K562 (cell line): ENCODE measurements at regions not wholly inside any gene's neighbourhood (a gene's known extent, or its start where the extent isn't known, plus 50 kb on each side); places are given as distances from the start of the nearest gene placed in this dataset.

Experiments used
- ATAC-seq: fragments of 200-7000 bp; cut with Tn5 transposase; 3 replicates; pipeline ENCODE4 v1.9.1; 2020; ENCODE audit warnings: moderate library complexity
- BruUV-seq: library from RNA; stranded (reverse); fragments of 400-500 nt; replicated peaks from 2 replicates; lab custom pipeline; 2021; lab: Mats Ljungman, UMichigan
- CTCF ChIA-PET: fragments of 300-600 bp; formaldehyde crosslinking; extraction: SDS; loops from one replicate; lab custom pipeline; 2021; ENCODE audit warnings: low intra/inter-chr PET ratio; lab: Yijun Ruan, JAX
- POLR2A ChIA-PET: fragments of 300-600, 350-650 bp; sonication (Branson Sonifier 250); formaldehyde crosslinking; extraction: SDS; loops from one replicate; lab custom pipeline; 2021; ENCODE audit warnings: antibody characterized with exemption, inconsistent platforms; lab: Yijun Ruan, JAX
- DNase-seq, 4 experiments: peaks; one replicate each; pipeline versions ENCODE4 v3.0.0 to v3.0.0-alpha.2; 2011 to 2018; ENCODE audit warnings: low spot score in 3 of 4, mixed read lengths in 3 of 4; ENCODE audit errors: extremely low read depth in 1 of 4
- FAIRE-seq: peaks from 2 replicates; lab custom pipeline; 2011; peaks lifted over from hg19 to GRCh38; lab: Jason Lieb, UNC
- H2AFZ ChIP-seq: 2 replicates; pipeline ENCODE4 v1.6.0; 2011; ENCODE audit warnings: low read depth, low read length, control low read depth, inconsistent platforms
- H3K27ac ChIP-seq: fragments of 200-600 bp; 3 replicates; pipeline ENCODE4 v1.8.0; 2011; ENCODE audit warnings: low read depth, mild to moderate bottlenecking, control low read depth, inconsistent platforms, low read length, moderate library complexity, mixed read lengths; ENCODE audit errors: extremely low read depth
- H3K27me3 ChIP-seq, 2 experiments: fragments of 300-600 bp in 1 of 2; 2 replicates in 1 of 2; 3 replicates in 1 of 2; pipeline versions ENCODE4 v1.6.0 to v1.8.0; 2011; ENCODE audit warnings: inconsistent platforms in 2 of 2, low read length in 2 of 2, mild to moderate bottlenecking in 1 of 2, mixed read lengths in 1 of 2, moderate library complexity in 1 of 2; ENCODE audit not compliant: control insufficient read depth in 2 of 2, insufficient read depth in 2 of 2
- H3K36me3 ChIP-seq: fragments of 300-600 bp; 3 replicates; pipeline ENCODE4 v1.8.0; 2011; ENCODE audit warnings: mild to moderate bottlenecking, low read length, inconsistent platforms; ENCODE audit not compliant: control insufficient read depth, insufficient read depth
- H3K4me1 ChIP-seq, 2 experiments: fragments of 200-600 bp in 1 of 2; replicated peaks in 1 of 2; 2 replicates in 1 of 2; 3 replicates in 1 of 2; pipeline versions ENCODE4 v1.5.1 to v1.8.0; 2011; ENCODE audit warnings: inconsistent platforms in 2 of 2, low read length in 2 of 2, mild to moderate bottlenecking in 1 of 2, mixed read lengths in 1 of 2, moderate library complexity in 1 of 2; ENCODE audit not compliant: control insufficient read depth in 2 of 2, insufficient read depth in 2 of 2
- H3K4me2 ChIP-seq: 2 replicates; pipeline ENCODE4 v1.6.1; 2011; ENCODE audit warnings: low read length, control low read depth, inconsistent platforms, mixed read lengths; ENCODE audit not compliant: insufficient read depth
- H3K4me3 ChIP-seq: fragments of 200-600 bp; sonication (generic), shearing (Covaris generic); 2 replicates; pipeline ENCODE4 v1.5.1; 2016; ENCODE audit warnings: control low read depth, inconsistent platforms
- H3K79me2 ChIP-seq: fragments of 200-600 bp; 3 replicates; pipeline ENCODE4 v1.8.0; 2011; ENCODE audit warnings: low read length, inconsistent platforms; ENCODE audit not compliant: control insufficient read depth, insufficient read depth
- H3K9ac ChIP-seq, 2 experiments: 2 replicates each; pipeline versions ENCODE4 v1.6.0 to v1.6.1; 2011; ENCODE audit warnings: low read depth in 2 of 2, low read length in 2 of 2, control low read depth in 1 of 2, inconsistent platforms in 1 of 2, mild to moderate bottlenecking in 1 of 2, mixed read lengths in 1 of 2; ENCODE audit not compliant: insufficient read depth in 1 of 2
- H3K9me1 ChIP-seq: one replicate; pipeline ENCODE4 v1.6.0; 2011; ENCODE audit warnings: inconsistent platforms, mild to moderate bottlenecking, low read length, moderate library complexity; ENCODE audit not compliant: control insufficient read depth, insufficient read depth
- H3K9me3 ChIP-seq: replicated peaks from 2 replicates; pipeline ENCODE4 v1.5.1; 2011; ENCODE audit warnings: low read depth, low read length, inconsistent platforms; ENCODE audit not compliant: control insufficient read depth, insufficient read depth
- H4K20me1 ChIP-seq: replicated peaks from 2 replicates; pipeline ENCODE4 v1.6.1; 2011; ENCODE audit warnings: low read length, inconsistent platforms, mixed read lengths; ENCODE audit not compliant: control insufficient read depth, insufficient read depth
- KLF1 ChIP-seq: fragments of 450-650 bp; IDR thresholded peaks from 2 replicates; pipeline ENCODE4 v1.6.1; 2016; ENCODE audit warnings: missing genetic modification characterization, missing compliant biosample characterization
- PCBP1 ChIP-seq: fragments of 200-400 bp; formaldehyde crosslinking; IDR thresholded peaks from 2 replicates; pipeline ENCODE4 v1.6.1; 2018; ENCODE audit warnings: mild to moderate bottlenecking, low read depth, low read length; ENCODE audit not compliant: poor library complexity, severe bottlenecking
- RAD51 ChIP-seq: fragments of 450-650 bp; IDR thresholded peaks from 2 replicates; pipeline ENCODE4 v1.7.1; 2016; ENCODE audit warnings: low read depth, mild to moderate bottlenecking, borderline replicate concordance
- SMAD1 ChIP-seq: fragments of 150-350 bp; IDR thresholded peaks from 2 replicates; pipeline ENCODE4 v1.6.1; 2014; ENCODE audit warnings: low read length, low read depth; ENCODE audit not compliant: partially characterized antibody
- SMARCC2 ChIP-seq: fragments of 450-650 bp; IDR thresholded peaks from 2 replicates; pipeline ENCODE4 v1.6.1; 2017; ENCODE audit warnings: antibody characterized with exemption, moderate library complexity, mild to moderate bottlenecking, low read depth
- XRCC3 ChIP-seq: fragments of 450-650 bp; IDR thresholded peaks from 2 replicates; pipeline ENCODE4 v1.6.1; 2017; ENCODE audit warnings: mild to moderate bottlenecking, moderate library complexity
- ZFPM2 ChIP-seq: fragments of 250-450 bp; sonication (Bioruptor Pico); IDR thresholded peaks from 2 replicates; pipeline ENCODE4 v1.5.1; 2022; ENCODE audit warnings: mild to moderate bottlenecking
- WGBS: fragments of 100-300 bp; shearing (Covaris generic); methylation state at CpG from one replicate; pipeline ENCODE4 v1.1.6; 2016; ENCODE audit warnings: low coverage, mixed read lengths; ENCODE audit not compliant: insufficient coverage; ENCODE audit errors: missing lambda C conversion rate; 5-methylcytosine and 5-hydroxymethylcytosine counted together
- in situ Hi-C: fragments of 300-500 bp; cut with MboI; formaldehyde crosslinking; loops from 4 replicates; pipeline ENCODE4 v1.15.0; 2018; ENCODE audit warnings: inconsistent platforms, mixed read lengths
- intact Hi-C: fragments of 100-400 bp; cut with micrococcal nuclease; formaldehyde crosslinking; loops from 2 replicates; pipeline ENCODE4 v1.14.2; 2022
- TF ChIP-seq, protein P1 (sequence below), 2 experiments: IDR thresholded peaks in 1 of 2; conservative IDR thresholded peaks in 1 of 2; 2 replicates each; pipeline ENCODE4 v1.6.1; 2016; ENCODE audit warnings: low read depth in 2 of 2, mild to moderate bottlenecking in 1 of 2, missing compliant biosample characterization in 1 of 2, missing genetic modification characterization in 1 of 2, moderate library complexity in 1 of 2
- TF ChIP-seq, protein P2 (sequence below): fragments of 250-450 bp; sonication (Bioruptor Pico); IDR thresholded peaks from 2 replicates; pipeline ENCODE4 v1.4.0; 2020
- TF ChIP-seq, protein P3 (sequence below): fragments of 250-450 bp; sonication (Bioruptor Pico); IDR thresholded peaks from 2 replicates; pipeline ENCODE4 v1.6.1; 2021; ENCODE audit warnings: mild to moderate bottlenecking

DNA sequence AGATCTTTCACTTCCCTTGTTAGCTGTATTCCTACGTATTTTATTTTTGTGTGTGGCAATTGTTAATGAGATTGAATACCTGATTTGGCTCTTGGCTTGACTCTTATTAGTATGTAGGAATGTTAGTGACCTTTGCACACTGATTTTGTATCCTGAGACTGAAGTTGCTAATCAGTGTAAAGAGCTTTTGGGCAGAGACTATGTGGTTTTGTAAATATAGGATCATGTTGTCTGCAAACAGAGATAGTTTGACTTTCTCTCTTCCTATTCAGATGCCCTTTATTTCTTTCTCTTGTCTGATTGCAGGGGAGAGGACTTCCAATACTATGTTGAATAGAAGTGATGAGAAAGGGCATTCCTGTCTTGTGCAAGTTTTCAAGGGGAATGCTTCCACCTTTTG lies 160.3 kb upstream of the PCDH20 start (continued):
- TF ChIP-seq, protein P1, sequence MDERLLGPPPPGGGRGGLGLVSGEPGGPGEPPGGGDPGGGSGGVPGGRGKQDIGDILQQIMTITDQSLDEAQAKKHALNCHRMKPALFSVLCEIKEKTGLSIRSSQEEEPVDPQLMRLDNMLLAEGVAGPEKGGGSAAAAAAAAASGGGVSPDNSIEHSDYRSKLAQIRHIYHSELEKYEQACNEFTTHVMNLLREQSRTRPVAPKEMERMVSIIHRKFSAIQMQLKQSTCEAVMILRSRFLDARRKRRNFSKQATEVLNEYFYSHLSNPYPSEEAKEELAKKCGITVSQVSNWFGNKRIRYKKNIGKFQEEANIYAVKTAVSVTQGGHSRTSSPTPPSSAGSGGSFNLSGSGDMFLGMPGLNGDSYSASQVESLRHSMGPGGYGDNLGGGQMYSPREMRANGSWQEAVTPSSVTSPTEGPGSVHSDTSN (CRISPR knock-in tag; IDR thresholded peaks at IDR 0.05; ENCODE audit: low read depth), result no peak
- TF ChIP-seq, protein P1 (tag; conservative IDR thresholded peaks at IDR 0.05; ENCODE audit: low read depth), result no peak

DNA sequence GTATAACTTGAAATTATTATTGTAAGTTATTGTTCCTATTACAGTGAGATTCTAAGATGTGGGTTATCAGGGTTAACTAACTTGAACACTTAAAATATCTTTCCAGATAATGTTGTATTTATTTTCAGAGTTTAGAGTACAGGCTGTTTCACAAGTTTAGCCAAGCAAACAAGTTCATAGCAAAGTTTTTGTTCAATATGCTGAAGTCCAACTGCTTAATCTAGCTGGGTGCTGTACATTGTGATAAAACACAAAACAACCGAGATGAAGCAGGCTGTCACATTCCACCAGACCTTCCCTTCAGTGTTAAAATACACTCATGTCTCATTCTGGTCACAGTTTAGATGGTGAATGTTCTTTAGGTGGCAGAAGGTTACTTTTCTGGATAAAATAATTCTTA lies 148.0 kb upstream of the PCDH20 start:
- no peak overlapping the region for H3K27ac ChIP-seq
- no peak for DNase-seq
- intact Hi-C loops, result no loop called here
- H3K9me1 ChIP-seq, result no peaks in the 10 kb centered on the region
- no peak overlapping the region for H2AFZ ChIP-seq
- FAIRE-seq, result no peak
- CTCF ChIA-PET, result no interaction called here
- ATAC-seq, result no peak
- in situ Hi-C loops, result no loop called here
- no peaks in the 10 kb centered on the region for H3K36me3 ChIP-seq
- no peaks in the 10 kb centered on the region for H3K9me3 ChIP-seq
- WGBS, result 0% methylated on average over 1 of the region's 1 CpG
- POLR2A ChIA-PET, result no interaction called here
- no peaks in the 10 kb centered on the region for H4K20me1 ChIP-seq
- no peaks in the 10 kb centered on the region for H3K27me3 ChIP-seq
- BruUV-seq, result no TSS peak
- H3K9ac ChIP-seq, result no peak overlapping the region
- H3K4me2 ChIP-seq, result no peak overlapping the region
- H3K4me1 ChIP-seq, result no peaks in the 10 kb centered on the region
- no peaks in the 10 kb centered on the region for H3K79me2 ChIP-seq
- H3K4me3 ChIP-seq, result no peak overlapping the region
- TF ChIP-seq XRCC3 (no peak), KLF1 (tag) (no peak), SMAD1 (no peak), PCBP1 (no peak), RAD51 (no peak), SMARCC2 (no peak), ZFPM2 (CRISPR knock-in tag) (no peak)
- TF ChIP-seq, protein P2, sequence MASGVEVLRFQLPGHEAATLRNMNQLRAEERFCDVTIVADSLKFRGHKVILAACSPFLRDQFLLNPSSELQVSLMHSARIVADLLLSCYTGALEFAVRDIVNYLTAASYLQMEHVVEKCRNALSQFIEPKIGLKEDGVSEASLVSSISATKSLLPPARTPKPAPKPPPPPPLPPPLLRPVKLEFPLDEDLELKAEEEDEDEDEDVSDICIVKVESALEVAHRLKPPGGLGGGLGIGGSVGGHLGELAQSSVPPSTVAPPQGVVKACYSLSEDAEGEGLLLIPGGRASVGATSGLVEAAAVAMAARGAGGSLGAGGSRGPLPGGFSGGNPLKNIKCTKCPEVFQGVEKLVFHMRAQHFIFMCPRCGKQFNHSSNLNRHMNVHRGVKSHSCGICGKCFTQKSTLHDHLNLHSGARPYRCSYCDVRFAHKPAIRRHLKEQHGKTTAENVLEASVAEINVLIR (CRISPR knock-in tag), result no peak
- TF ChIP-seq, protein P3, sequence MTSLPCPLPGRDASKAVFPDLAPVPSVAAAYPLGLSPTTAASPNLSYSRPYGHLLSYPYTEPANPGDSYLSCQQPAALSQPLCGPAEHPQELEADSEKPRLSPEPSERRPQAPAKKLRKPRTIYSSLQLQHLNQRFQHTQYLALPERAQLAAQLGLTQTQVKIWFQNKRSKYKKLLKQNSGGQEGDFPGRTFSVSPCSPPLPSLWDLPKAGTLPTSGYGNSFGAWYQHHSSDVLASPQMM, result no peak
